Activated T-cell treated with anti-CD3 and anti-CD28 coated beads, Interleukin-2, amount 50 U/mL, for 24 hours (primary cell): ENCODE measurements at regions not wholly inside any gene's neighbourhood (a gene's known extent, or its start where the extent isn't known, plus 50 kb on each side); places are given as distances from the start of the nearest gene placed in this dataset.

Experiments used
- DNase-seq: peaks from one replicate; pipeline ENCODE4 v3.0.0-alpha.2; 2020
- H3K27ac Mint-ChIP-seq: 2 replicates; pipeline ENCODE4 v1.8.0; 2020; ENCODE audit warnings: mild to moderate bottlenecking, mixed read lengths
- H3K27me3 Mint-ChIP-seq: 2 replicates; pipeline ENCODE4 v1.8.0; 2020; ENCODE audit warnings: mixed read lengths
- H3K36me3 Mint-ChIP-seq: 2 replicates; pipeline ENCODE4 v1.8.0; 2020; ENCODE audit warnings: low read depth, mixed read lengths
- H3K4me1 Mint-ChIP-seq: 2 replicates; pipeline ENCODE4 v1.8.0; 2020; ENCODE audit warnings: low read depth, mixed read lengths
- H3K4me3 Mint-ChIP-seq: 2 replicates; pipeline ENCODE4 v1.8.0; 2020; ENCODE audit warnings: mild to moderate bottlenecking, moderate library complexity, mixed read lengths
- H3K9me3 Mint-ChIP-seq: 2 replicates; pipeline ENCODE4 v1.8.0; 2020; ENCODE audit warnings: mixed read lengths

DNA sequence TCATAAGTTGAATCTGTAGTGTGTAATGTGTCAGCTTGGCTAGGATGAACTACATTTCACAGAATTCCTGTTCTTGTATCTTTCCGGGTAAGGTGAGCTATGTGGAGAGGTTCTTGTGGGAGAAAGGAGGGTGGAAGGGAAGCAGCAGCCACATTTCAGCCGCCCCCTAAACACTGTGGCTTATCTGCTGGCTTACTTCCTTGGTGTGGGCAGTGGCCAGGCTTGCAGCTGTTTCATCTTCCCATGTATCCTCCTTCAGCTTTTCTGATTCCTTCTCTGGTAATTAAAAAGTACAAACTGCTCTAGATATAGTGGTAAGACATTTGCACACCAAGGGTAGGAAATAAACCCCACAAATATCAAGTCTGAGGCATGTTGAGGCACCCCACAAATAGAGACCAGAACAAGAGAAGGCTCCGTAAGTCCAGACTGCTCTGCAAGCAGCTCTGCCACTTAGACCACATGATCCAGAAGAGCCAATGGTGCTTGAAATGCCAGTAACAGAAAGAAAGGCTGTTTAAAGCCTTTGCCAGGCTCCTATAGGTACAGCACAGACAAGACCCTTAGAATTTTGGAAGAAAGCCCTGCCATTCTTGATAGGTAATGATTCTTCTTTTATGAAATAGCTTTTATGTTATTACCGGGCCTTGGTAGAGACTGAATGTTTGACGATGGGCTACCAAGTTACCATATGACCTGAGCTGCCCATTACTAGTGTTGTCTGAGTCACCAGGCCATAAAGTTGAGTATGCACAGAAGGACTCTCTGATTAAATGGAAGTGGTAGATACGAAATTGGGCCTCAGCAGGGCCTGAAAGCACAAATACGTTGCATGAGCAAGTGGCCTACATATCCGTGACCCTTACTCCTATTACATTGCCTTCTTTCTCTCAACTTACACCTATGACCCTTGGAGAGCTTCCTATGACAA lies 215.0 kb upstream of the SGK1 start:
- peaks cover 32% of the 10 kb centered on the region for H3K4me1 Mint-ChIP-seq
- no peaks in the 10 kb centered on the region for H3K36me3 Mint-ChIP-seq
- H3K27me3 Mint-ChIP-seq: no peaks in the 10 kb centered on the region
- H3K9me3 Mint-ChIP-seq: peaks cover 2% of the 10 kb centered on the region
- no peak overlapping the region for H3K27ac Mint-ChIP-seq
- DNase-seq: no peak
- no peak overlapping the region for H3K4me3 Mint-ChIP-seq

DNA sequence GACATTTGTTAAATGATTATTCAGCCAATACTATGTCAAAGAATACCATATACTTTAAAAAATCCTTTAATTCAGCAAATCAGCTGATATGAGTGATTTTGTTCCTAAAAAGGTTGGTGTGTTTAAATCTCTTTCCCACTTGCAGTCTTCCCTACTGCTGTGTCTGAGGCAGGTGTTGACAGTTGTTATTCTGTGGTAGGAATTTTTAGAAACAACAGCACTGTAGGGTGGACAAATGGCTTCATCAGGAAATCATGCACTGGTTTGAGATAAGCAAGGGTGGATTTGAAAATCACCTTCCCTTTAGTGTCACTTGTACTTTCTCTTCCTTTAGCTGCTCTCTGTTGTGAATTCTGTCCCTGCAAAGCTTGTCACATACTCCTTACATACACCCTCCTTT lies 213.7 kb upstream of the SGK1 start:
- Mint-ChIP-seq H3K4me1 (peaks cover 32% of the 10 kb centered on the region), H3K9me3 (peaks cover 2% of the 10 kb centered on the region), H3K27me3 (no peaks in the 10 kb centered on the region), H3K36me3 (no peaks in the 10 kb centered on the region), H3K27ac (no peak overlapping the region), H3K4me3 (no peak overlapping the region)
- DNase-seq: no peak

DNA sequence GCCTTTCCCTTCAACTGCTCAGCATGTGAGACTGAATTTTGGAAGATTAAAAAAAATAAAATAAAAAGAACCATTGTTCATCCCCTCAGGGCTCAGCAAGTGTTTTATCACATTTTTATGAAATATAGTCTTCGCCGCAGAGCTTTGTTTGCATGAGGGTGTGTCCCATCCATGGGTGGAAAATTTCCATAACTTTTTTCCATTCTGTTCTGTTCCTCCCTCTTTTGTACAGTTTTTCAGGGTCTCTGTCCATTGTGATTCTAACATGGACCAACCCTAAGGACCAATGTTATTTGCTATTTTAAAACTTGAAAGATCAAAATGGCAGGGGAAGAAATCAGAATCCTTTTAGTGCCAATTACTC lies 213.3 kb upstream of the SGK1 start:
- no peak overlapping the region for H3K4me3 Mint-ChIP-seq
- no peak overlapping the region for H3K27ac Mint-ChIP-seq
- H3K27me3 Mint-ChIP-seq: no peaks in the 10 kb centered on the region
- peaks cover 32% of the 10 kb centered on the region for H3K4me1 Mint-ChIP-seq
- no peaks in the 10 kb centered on the region for H3K36me3 Mint-ChIP-seq
- peaks cover 2% of the 10 kb centered on the region for H3K9me3 Mint-ChIP-seq
- DNase-seq: no peak

DNA sequence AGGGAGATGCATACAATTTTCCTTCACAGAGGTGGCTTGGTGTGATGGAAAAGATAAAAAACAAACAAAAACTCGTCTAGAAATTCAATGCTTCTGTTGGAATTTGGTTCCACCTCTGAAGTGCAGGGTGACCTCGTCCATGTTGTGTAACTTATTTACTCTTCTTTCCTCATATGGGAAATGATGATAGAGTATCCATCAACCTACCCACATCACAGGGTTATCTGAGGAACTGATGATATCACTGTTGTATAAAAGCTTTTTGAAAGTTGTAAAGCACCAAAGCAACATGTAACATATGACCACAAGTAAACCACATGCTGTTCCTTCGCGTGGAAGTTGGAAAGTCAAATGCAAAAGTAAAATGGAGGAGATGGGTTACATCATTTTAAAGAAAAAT lies 212.0 kb upstream of the SGK1 start:
- no peak for DNase-seq
- Mint-ChIP-seq H3K36me3 (no peaks in the 10 kb centered on the region), H3K27ac (no peak overlapping the region), H3K4me1 (peaks cover 32% of the 10 kb centered on the region), H3K4me3 (no peak overlapping the region), H3K9me3 (peaks cover 2% of the 10 kb centered on the region), H3K27me3 (no peaks in the 10 kb centered on the region)

DNA sequence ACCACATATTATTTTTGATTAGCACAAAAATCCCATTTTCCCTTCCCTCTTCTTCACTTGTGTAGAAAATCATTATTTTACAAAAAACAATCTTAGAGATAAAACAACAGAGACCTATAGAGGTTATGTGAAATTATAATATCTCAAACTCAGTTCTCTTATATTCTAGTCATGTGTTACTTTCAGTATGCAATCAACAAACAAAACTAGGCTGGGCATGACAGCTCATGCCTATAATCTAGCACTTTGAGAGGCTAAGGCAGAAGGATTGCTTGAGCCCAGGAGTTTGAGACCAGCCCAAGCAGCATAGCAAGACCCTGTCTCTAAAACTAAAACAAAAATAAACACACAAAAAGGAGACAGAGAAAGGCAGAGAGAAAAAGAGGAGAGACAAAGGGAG lies 211.4 kb upstream of the SGK1 start:
- no peak overlapping the region for H3K4me3 Mint-ChIP-seq
- H3K36me3 Mint-ChIP-seq: no peaks in the 10 kb centered on the region
- DNase-seq: no peak
- peaks cover 30% of the 10 kb centered on the region for H3K4me1 Mint-ChIP-seq
- H3K27ac Mint-ChIP-seq: no peak overlapping the region
- peaks cover 2% of the 10 kb centered on the region for H3K9me3 Mint-ChIP-seq
- H3K27me3 Mint-ChIP-seq: no peaks in the 10 kb centered on the region

DNA sequence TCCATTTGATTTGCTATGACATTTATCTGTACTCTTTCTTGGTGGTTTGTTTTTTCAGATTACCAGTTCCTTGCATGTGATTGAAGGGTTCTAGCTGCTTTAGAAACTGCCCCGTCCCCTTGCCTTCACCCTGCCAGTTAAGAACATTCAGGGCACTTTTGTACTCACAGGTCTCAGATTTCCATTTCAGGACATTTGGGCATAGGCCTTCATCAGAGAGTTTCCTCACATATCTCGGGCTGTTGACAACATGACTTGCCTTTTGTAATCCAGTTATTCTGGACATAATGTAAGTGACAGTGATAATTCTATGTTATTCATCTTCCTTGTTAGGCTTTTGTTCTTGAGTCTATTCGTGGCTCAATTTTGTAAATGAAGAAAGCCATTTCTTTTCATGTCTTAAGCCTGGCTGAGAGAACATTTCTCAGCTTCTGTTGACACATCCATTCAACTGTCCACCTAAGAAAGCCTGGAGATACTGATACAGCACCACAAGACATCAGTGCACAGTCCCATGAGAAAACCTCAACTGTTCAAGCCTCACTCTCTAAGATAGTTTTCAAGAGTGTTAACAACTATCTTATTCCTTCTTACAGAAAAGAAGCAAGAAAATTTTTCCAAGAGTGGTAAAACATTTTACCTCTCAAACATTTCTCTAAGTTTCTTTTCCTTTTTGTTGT lies 209.3 kb upstream of the SGK1 start:
- no peak overlapping the region for H3K27ac Mint-ChIP-seq
- no peak overlapping the region for H3K4me3 Mint-ChIP-seq
- peaks cover 37% of the 10 kb centered on the region for H3K4me1 Mint-ChIP-seq
- no peaks in the 10 kb centered on the region for H3K36me3 Mint-ChIP-seq
- DNase-seq: no peak
- no peaks in the 10 kb centered on the region for H3K27me3 Mint-ChIP-seq
- H3K9me3 Mint-ChIP-seq: peaks cover 2% of the 10 kb centered on the region

- peaks cover 38% of the 10 kb centered on the region for H3K4me1 Mint-ChIP-seq
- no peak for DNase-seq
- H3K9me3 Mint-ChIP-seq: peaks cover 2% of the 10 kb centered on the region
- H3K36me3 Mint-ChIP-seq: no peaks in the 10 kb centered on the region
- no peak overlapping the region for H3K4me3 Mint-ChIP-seq
- H3K27ac Mint-ChIP-seq: no peak overlapping the region
- no peaks in the 10 kb centered on the region for H3K27me3 Mint-ChIP-seq
Measured at GRCh38 chr6:134525190-134525868, 207.4 kb upstream of the SGK1 start.

DNA sequence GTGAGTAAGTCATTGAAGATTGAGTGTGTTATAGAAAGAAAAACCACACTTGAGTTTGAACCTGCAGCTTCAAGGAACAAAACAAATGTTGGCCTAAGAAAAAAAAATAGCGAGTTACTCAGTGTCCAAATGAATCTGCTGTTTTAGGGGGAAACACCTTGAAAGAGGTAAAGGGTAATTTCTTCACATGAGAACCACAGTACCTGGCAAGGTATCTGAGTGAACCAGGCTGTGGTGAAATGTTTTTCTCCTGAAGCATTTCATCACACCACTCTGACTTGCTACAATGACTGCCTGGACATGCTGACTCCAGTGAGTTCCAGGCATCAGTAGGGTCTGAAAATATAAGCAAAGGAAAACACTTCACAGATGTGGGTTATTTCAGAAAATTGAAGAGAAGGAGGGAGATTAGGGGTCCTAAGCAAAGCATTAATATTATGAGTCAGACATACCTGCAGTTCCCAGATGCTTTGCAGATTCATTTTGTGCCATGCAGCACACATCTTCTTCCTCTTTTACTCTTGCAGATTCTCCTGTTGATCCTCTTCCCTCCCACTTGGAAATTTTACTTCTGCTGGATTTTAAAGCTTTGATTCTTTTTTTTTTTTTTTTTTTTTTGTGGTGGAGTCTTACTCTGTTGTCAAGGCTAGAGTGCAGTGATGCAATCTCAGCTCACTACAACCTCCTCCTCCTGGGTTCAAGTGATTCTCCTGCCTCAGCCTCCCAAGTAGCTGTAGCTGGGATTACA lies 206.2 kb upstream of the SGK1 start:
- Mint-ChIP-seq H3K4me1 (peaks cover 39% of the 10 kb centered on the region), H3K36me3 (no peaks in the 10 kb centered on the region), H3K4me3 (no peak overlapping the region), H3K27me3 (no peaks in the 10 kb centered on the region), H3K27ac (no peak overlapping the region), H3K9me3 (no peaks in the 10 kb centered on the region)
- DNase-seq: no peak

DNA sequence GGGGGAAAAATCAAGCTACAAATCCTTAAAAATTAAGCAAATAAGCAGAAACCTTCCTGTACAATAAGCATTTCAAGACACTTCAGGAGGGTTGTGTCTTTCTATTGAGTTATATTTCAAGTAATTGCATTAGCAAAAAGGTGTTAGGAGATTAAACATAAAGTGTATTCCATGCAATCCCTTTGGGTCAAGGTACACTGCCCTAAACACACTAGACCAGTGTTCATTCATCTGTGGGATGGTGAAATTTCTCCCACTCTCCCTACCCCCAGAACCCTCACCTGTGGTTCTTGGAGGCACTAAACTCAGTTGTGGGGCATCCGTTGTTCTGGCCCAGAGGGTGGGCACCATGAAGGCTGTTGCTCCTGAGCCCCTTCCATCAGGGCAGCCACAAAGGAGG lies 205.1 kb upstream of the SGK1 start:
- Mint-ChIP-seq H3K9me3 (no peaks in the 10 kb centered on the region), H3K4me3 (no peak overlapping the region), H3K4me1 (peaks cover 44% of the 10 kb centered on the region), H3K36me3 (no peaks in the 10 kb centered on the region), H3K27me3 (no peaks in the 10 kb centered on the region), H3K27ac (no peak overlapping the region)
- no peak for DNase-seq

GRCh38 chr6:134521116-134521501 lies 203.2 kb upstream of the SGK1 start:
- Mint-ChIP-seq H3K4me1 (peaks cover 49% of the 10 kb centered on the region), H3K27ac (no peak overlapping the region), H3K4me3 (no peak overlapping the region), H3K36me3 (no peaks in the 10 kb centered on the region), H3K9me3 (no peaks in the 10 kb centered on the region), H3K27me3 (no peaks in the 10 kb centered on the region)
- DNase-seq: no peak

- Mint-ChIP-seq H3K27ac (no peak overlapping the region), H3K4me1 (peaks cover 48% of the 10 kb centered on the region), H3K36me3 (no peaks in the 10 kb centered on the region), H3K27me3 (no peaks in the 10 kb centered on the region), H3K4me3 (no peak overlapping the region), H3K9me3 (no peaks in the 10 kb centered on the region)
- no peak for DNase-seq
Measured at GRCh38 chr6:134520181-134521115, 202.5 kb upstream of the SGK1 start.

GRCh38 chr6:134519465-134519864 lies 201.6 kb upstream of the SGK1 start:
- Mint-ChIP-seq H3K27ac (peak overlapping the region; percentile 73), H3K36me3 (no peaks in the 10 kb centered on the region), H3K9me3 (no peaks in the 10 kb centered on the region), H3K4me1 (peaks cover 40% of the 10 kb centered on the region), H3K27me3 (no peaks in the 10 kb centered on the region), H3K4me3 (peak overlapping the region; percentile 39)
- no peak for DNase-seq

GRCh38 chr6:134517868-134518267 lies 200.0 kb upstream of the SGK1 start:
- Mint-ChIP-seq H3K4me1 (peaks cover 27% of the 10 kb centered on the region), H3K4me3 (no peak overlapping the region), H3K27me3 (no peaks in the 10 kb centered on the region), H3K27ac (no peak overlapping the region), H3K36me3 (no peaks in the 10 kb centered on the region), H3K9me3 (no peaks in the 10 kb centered on the region)
- DNase-seq: no peak
